ENCODE measurements at regions not wholly inside any gene's neighbourhood (a gene's known extent, or its start where the extent isn't known, plus 50 kb on each side); places are given as distances from the start of the nearest gene placed in this dataset.
A peak's percentile ranks its signal among the peaks of the same experiment; 100 is the strongest.

DNA sequence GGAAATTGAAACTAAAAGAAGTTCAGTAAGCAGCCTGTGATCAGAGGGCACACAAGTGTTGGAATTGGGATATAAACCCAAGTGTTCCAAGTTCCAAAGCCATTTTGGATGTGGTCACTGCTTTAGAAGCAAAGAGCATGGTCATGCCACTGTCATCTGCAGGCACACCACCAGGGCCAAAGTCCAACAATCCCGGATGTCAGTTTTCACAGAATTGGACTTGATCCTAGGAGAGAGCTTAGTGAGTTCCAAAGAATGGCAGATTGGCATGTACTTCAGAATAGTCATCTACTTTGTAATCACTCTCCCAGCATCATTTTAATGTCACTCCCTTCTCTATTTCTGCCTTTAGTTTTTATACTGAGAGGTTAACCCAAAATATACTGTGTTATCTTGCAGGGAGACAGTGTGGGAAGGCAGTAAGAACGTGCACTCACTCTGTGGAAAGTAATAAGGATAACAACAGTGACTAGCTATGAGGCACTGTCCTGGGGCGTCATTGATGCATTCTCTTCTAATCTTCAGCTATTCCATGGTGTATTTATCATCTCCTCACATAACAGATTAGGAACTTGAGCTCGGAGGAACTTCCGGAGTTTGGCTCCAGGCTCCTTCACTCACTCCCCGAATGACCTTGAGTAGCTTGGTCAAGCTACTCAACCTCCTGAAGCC, 388.0 kb downstream of the ACTL7B start:
- Histone ChIP-seq H3K27me3 (replicated peaks) (no peaks in the 10 kb centered on the region; the same call in 1 of the 2 replicates), H3K4me1 (replicated peaks) (peaks cover 14% of the 10 kb centered on the region), H3K27ac (no peak overlapping the region), H3K4me3 (no peak overlapping the region), H3K9me3 (replicated peaks) (no peaks in the 10 kb centered on the region), H3K36me3 (no peaks in the 10 kb centered on the region)
- DNase-seq (ENCODE audit: low read depth in 1 of 2, low spot score in 2 of 2), result no peak

DNA sequence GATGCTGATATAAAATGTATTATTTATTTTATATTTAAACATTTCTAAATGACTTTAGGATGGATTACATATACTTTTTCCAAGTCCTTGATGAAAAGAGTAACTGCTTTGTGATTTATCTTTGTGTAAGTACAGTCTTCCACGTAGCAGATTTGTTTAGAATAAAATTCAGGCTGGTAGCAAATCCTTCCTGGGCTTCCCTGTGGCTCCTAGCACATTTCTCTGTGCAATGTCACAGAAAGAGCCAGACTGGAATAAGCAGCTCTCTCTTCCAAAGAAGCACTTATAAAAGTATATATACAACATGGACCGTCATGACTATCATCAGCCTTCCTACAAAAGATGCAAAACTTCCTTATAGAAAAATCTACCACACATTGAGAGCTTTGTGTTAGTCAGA, 388.6 kb downstream of the ACTL7B start:
- no peaks in the 10 kb centered on the region for H3K36me3 ChIP-seq
- no peak for DNase-seq (ENCODE audit: low read depth in 1 of 2, low spot score in 2 of 2)
- H3K27ac ChIP-seq, result no peak overlapping the region
- peaks cover 12% of the 10 kb centered on the region for H3K4me1 ChIP-seq (replicated peaks)
- H3K4me3 ChIP-seq, result no peak overlapping the region
- H3K9me3 ChIP-seq (replicated peaks), result no peaks in the 10 kb centered on the region
- peaks cover 1% of the 10 kb centered on the region; the same call in 1 of the 2 replicates for H3K27me3 ChIP-seq (replicated peaks)

DNA sequence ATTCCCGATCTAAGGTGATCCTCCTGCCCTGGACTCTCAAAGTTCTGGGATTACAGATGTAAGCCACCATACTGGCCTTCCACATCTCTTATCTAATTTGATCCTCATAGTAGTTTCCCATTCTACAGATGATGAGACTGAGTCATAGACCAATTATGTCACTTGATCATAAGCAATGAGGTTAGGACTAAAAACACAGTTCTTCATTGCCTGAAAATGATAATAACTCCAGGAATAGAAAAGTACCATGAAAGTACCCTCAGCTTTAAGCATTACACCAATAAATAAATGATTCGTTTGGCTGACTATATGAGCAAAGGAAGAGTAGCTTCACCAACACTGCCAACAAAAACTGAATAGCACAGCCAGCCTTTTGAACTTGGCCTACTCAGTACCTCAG, 389.5 kb downstream of the ACTL7B start:
- DNase-seq (ENCODE audit: low read depth in 1 of 2, low spot score in 2 of 2), result no peak
- H3K9me3 ChIP-seq (replicated peaks), result no peaks in the 10 kb centered on the region
- H3K4me3 ChIP-seq, result no peak overlapping the region
- no peak overlapping the region for H3K27ac ChIP-seq
- peaks cover 12% of the 10 kb centered on the region for H3K4me1 ChIP-seq (replicated peaks)
- H3K27me3 ChIP-seq (replicated peaks), result peaks cover 4% of the 10 kb centered on the region; the same call in 1 of the 2 replicates
- H3K36me3 ChIP-seq, result no peaks in the 10 kb centered on the region

DNA sequence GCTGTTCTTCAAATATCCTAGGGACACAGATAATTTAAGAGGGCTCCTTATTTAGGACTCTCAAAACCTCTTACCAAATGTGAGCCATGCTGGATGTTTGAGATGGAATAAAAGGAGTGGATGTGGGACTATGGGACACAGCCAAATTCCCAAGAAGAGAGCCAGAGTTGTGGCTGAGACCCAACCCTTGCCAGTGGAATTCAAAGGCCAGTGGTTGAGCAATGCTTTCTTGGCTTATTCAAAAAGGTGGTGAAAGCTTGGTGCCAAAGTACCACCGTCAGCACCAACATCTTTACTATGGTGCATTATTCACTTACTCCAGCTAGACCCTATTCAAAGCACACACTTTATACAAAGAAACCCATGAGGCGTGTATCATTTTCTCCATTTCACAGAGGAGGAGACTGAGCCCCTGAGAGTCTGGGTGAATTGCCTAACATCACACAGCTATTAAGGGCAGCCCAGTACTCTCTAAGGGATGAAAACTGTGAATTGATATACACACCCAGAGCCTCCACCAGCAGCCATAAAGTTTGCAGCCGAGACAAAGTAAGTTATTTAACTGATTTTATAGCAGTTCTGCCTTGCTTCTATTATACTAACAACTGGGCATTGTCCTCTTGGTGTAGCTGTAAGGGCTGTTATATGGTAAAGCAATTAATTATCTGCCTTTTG, 391.7 kb downstream of the ACTL7B start:
- no peak for DNase-seq (ENCODE audit: low read depth in 1 of 2, low spot score in 2 of 2)

DNA sequence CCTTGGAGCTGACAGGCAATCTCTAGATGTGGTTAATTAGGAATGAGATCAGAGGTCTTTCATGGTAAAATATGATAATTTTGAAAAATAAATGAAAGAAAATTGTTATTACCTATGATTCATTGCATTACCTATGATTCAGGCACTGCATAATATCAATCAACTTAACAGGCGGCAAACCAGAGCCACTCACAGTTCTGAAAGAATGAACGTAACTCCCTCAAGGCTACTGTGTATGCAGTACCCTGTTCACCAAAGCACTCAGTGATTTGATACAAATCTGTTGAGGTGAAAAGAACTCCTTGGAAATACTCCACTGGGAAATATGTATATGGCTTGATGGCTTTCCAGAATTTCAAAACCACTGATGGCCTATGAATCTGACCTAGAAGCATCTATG, 398.9 kb downstream of the ACTL7B start:
- no peak overlapping the region for H3K27ac ChIP-seq

More for the DNA sequence above, 391.7 kb downstream of the ACTL7B start:
- Histone ChIP-seq H3K4me1 (replicated peaks) (peaks cover 1% of the 10 kb centered on the region), H3K27ac (no peak overlapping the region), H3K9me3 (replicated peaks) (no peaks in the 10 kb centered on the region), H3K36me3 (no peaks in the 10 kb centered on the region), H3K27me3 (replicated peaks) (peaks cover 4% of the 10 kb centered on the region; the same call in 1 of the 2 replicates), H3K4me3 (no peak overlapping the region)

DNA sequence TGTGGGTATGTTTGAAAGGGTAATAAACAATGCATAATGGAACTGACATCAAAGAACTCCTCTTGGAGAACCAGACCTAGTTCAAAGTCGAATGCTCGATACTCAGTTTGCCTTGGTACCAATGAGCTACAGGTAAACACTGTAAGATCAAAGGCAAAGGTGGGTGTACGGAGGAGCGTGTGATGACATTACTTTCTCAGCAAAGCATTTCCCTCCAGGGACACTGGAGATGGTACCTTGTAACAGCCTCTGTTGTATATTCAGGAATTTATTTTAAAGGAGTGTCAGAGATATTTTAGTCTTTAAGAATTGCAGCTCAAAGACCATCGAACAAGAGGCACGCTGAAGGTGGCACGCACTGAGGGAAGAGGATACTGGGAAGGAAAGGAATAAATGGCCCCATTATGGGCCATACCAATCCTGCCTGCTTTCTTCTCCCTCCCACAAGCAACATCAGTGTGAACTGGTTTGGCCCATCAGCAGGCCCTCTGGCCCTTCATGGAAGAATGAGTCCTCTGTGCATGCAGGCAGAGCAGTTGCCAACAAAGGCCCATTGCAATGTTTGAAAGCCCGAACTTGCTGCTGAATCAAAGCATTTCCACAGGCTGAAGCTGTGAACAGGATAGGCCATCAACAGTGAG, 410.2 kb downstream of the ACTL7B start:
- no peak for DNase-seq (ENCODE audit: low read depth in 1 of 2, low spot score in 2 of 2)
- no peaks in the 10 kb centered on the region for H3K36me3 ChIP-seq
- peaks cover 49% of the 10 kb centered on the region for H3K4me1 ChIP-seq (replicated peaks)
- H3K4me3 ChIP-seq, result no peak overlapping the region
- H3K9me3 ChIP-seq (replicated peaks), result no peaks in the 10 kb centered on the region
- H3K27me3 ChIP-seq (replicated peaks), result no peaks in the 10 kb centered on the region
- peak overlapping the region; percentile 83 for H3K27ac ChIP-seq

More for the DNA sequence above, 398.9 kb downstream of the ACTL7B start:
- DNase-seq (ENCODE audit: low read depth in 1 of 2, low spot score in 2 of 2), result no peak
- no peaks in the 10 kb centered on the region for H3K9me3 ChIP-seq (replicated peaks)
- H3K4me1 ChIP-seq (replicated peaks), result no peaks in the 10 kb centered on the region
- 0 out of 2 replicates have a peak, but pooled peaks cover under 1% of the 10 kb centered on the region for H3K27me3 ChIP-seq (replicated peaks)
- no peak overlapping the region for H3K4me3 ChIP-seq
- H3K36me3 ChIP-seq, result no peaks in the 10 kb centered on the region

DNA sequence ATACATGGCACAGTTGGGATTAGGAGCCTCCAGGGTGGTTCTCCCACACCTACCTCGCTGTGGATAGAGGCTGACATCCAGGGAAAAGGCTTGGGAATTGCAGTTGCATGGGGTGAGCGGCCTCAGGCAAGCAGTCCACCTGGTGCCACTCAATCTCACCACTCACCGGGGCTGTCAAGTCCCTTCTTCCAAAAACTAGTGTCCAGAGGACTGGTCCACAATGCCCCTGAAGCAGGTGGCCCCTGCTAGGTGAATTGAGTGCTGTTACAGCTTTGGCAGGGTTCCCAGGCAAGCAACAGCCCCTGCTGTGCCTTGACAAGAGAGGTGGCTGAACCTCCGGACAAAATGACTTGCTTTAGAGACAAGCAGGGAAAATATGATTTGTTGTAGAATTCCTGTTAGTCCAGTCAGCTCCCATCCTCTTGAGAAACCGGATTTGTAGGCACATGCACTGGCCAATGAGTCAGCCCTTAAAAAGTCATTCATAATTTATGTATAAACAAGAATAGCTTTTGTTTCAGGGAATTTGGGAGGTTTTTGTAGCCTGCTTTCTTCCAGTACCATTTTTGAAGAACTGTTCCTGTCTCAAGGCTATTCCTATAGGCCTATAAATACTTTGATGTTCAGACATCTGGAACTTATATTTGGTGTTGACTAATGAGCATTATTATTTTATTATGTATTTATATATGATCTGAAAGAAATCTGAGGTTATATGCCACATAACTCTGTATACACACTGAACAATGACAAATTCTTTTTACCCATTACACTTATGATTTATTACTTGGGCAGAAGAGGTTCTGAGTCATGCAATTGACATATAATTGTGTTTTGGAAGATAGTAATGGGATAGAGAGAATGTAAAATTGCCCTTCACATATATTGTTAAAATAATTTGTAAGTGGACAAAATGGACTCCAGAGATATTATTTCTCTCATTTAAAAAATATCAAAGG, 411.1 kb downstream of the ACTL7B start:
- Histone ChIP-seq H3K36me3 (no peaks in the 10 kb centered on the region), H3K4me1 (replicated peaks) (peaks cover 58% of the 10 kb centered on the region), H3K9me3 (replicated peaks) (no peaks in the 10 kb centered on the region), H3K27ac (peak overlapping the region; percentile 83), H3K4me3 (peak overlapping the region; percentile 27), H3K27me3 (replicated peaks) (no peaks in the 10 kb centered on the region)
- DNase-seq (ENCODE audit: low read depth in 1 of 2, low spot score in 2 of 2), result peak; percentile 59 to 74

DNA sequence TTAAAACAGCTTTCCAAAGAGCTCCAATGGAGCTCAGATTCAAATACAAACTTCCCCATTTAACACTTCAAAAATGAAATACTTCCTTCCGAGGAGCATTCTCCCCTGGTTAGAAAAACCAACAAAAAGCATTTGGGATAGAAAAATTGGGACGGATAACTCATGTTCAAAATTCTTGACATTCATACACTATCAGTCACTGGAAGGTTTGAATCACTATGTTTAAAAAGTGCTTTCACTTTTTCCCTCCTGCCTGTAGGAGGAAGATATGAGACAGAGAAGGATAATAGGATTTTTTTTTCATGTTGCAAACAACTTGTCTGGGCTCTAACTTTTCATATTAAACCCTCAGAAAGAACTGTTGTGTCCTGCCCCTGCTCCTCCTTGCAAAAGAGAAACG, 412.0 kb downstream of the ACTL7B start:
- peak overlapping the region; percentile 27 for H3K4me3 ChIP-seq
- H3K36me3 ChIP-seq, result no peaks in the 10 kb centered on the region
- no peaks in the 10 kb centered on the region for H3K9me3 ChIP-seq (replicated peaks)
- H3K27ac ChIP-seq, result peak overlapping the region; percentile 83
- peak in 1 of 2 experiments; percentile 76 for DNase-seq (ENCODE audit: low read depth in 1 of 2, low spot score in 2 of 2)
- peaks cover 63% of the 10 kb centered on the region for H3K4me1 ChIP-seq (replicated peaks)
- no peaks in the 10 kb centered on the region for H3K27me3 ChIP-seq (replicated peaks)

DNA sequence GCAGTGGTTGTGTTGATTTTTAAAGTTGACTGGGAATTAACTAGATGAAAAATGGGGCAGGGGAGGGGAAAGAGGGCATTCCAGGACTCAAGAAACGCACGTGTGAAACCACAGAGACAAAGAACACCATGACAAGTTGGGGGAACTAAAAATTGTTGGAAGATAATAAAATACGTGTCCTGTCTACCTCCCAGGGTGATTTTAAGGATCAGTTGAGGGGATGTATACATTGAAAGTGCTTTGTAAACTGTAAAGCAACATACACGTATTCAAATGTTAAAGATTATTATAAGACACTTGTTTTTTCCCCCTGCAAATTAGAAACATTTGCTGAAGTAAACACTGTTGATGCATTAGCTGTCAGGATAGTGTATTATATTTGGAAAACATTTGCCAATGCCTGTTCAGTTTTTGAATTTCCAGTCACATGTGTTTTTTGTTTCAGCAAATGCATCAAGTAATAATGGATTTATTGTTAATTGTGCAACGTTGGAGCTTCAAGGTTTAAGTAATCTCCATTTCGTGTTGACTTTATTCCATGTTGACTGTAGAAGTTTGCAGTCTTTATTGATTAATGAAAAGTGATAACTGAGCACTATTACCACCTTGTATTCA, 412.7 kb downstream of the ACTL7B start:
- DNase-seq (ENCODE audit: low read depth in 1 of 2, low spot score in 2 of 2), result peak in 1 of 2 experiments; percentile 54
- H3K36me3 ChIP-seq, result no peaks in the 10 kb centered on the region
- H3K4me3 ChIP-seq, result no peak overlapping the region
- peak overlapping the region; percentile 83 for H3K27ac ChIP-seq
- H3K27me3 ChIP-seq (replicated peaks), result no peaks in the 10 kb centered on the region
- H3K4me1 ChIP-seq (replicated peaks), result peaks cover 63% of the 10 kb centered on the region
- H3K9me3 ChIP-seq (replicated peaks), result no peaks in the 10 kb centered on the region

DNA sequence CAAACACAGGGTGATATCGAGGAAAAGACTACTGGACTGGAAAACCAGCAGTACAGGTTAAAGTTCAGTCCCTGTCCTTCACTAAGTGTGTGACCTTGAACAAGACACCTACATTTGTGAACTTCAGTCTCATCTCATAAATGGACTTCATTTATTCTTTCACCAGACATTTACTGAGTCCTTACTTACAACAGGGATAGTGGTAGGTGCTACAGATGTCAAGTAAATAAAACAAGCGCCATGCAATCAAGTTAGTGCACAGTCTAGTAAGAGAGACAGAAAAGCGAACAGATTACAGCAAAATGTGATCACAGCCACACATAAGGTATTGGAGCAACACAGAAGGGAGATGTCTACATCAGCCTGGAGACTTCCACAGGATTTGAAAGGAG, 413.2 kb downstream of the ACTL7B start:
- no peaks in the 10 kb centered on the region for H3K36me3 ChIP-seq
- DNase-seq (ENCODE audit: low read depth in 1 of 2, low spot score in 2 of 2), result no peak
- H3K27ac ChIP-seq, result peak overlapping the region; percentile 83
- H3K27me3 ChIP-seq (replicated peaks), result no peaks in the 10 kb centered on the region
- H3K9me3 ChIP-seq (replicated peaks), result no peaks in the 10 kb centered on the region
- peaks cover 63% of the 10 kb centered on the region for H3K4me1 ChIP-seq (replicated peaks)
- H3K4me3 ChIP-seq, result no peak overlapping the region

DNA sequence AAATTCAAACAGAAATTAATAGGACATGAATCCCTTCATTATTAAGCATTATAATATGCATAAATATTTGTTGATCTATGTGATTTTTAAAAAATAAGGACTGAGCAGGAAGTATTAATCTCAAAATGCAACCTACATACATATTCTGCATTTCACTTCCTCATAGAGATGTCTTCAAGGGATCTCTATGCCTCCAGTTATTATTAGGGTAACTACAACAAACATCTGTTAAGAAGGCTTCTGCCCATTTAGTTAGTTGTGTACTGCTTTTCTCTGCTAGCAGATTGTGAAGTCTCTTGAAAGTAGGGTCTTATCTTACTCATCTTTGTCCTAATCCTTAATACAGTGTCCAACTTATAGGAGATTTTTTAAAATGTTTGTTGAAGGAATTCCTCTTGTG, 414.1 kb downstream of the ACTL7B start:
- Histone ChIP-seq H3K9me3 (replicated peaks) (no peaks in the 10 kb centered on the region), H3K27me3 (replicated peaks) (no peaks in the 10 kb centered on the region), H3K4me1 (replicated peaks) (peaks cover 63% of the 10 kb centered on the region), H3K36me3 (no peaks in the 10 kb centered on the region), H3K4me3 (no peak overlapping the region), H3K27ac (no peak overlapping the region)
- DNase-seq (ENCODE audit: low read depth in 1 of 2, low spot score in 2 of 2), result no peak

DNA sequence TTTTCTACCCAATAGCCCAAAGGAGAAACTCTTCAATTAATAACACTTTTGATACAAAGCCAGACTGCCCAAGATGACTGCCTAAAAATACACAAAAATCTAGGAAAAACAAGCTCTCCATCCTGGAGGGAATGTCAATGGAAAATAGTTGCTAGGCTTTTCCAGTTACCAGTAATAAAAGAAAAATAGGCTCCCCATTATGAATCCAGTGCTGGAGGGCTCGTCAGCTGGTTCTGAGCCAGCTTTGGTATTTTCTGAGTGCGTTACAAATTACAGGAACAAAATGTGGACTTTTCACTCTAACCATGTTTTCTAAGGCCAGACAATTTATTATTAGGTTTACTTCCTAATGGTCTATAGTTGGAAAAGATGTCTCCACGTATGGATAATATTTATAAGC, 414.5 kb downstream of the ACTL7B start:
- H3K4me3 ChIP-seq, result no peak overlapping the region
- H3K27ac ChIP-seq, result no peak overlapping the region

DNA sequence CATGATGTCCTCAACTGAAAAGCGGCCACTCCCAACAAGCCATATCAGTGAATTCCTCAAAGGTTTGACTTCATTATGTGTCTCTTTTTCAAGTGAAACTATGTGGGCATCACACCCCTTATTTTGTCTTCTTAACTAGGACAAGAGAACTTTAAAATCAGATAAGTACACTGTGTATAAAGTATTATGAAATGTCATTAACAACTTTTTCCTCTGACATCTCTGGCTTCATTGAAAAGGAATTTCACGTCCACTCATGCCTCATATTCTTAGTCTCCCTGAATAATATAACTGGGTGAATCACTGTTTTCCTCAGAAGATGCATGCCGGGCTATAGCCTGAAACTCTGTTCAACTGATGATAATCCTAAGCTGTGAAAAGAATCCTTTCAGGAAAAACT, 415.8 kb downstream of the ACTL7B start:
- Histone ChIP-seq H3K27ac (peak overlapping the region; percentile 66), H3K4me1 (replicated peaks) (peaks cover 53% of the 10 kb centered on the region), H3K36me3 (no peaks in the 10 kb centered on the region), H3K9me3 (replicated peaks) (no peaks in the 10 kb centered on the region), H3K27me3 (replicated peaks) (no peaks in the 10 kb centered on the region), H3K4me3 (no peak overlapping the region)
- peak in 1 of 2 experiments; percentile 44 for DNase-seq (ENCODE audit: low read depth in 1 of 2, low spot score in 2 of 2)

More for the DNA sequence above, 414.5 kb downstream of the ACTL7B start:
- Histone ChIP-seq H3K9me3 (replicated peaks) (no peaks in the 10 kb centered on the region), H3K27me3 (replicated peaks) (no peaks in the 10 kb centered on the region), H3K4me1 (replicated peaks) (peaks cover 63% of the 10 kb centered on the region), H3K36me3 (no peaks in the 10 kb centered on the region)
- no peak for DNase-seq (ENCODE audit: low read depth in 1 of 2, low spot score in 2 of 2)
